ENCODE measurements at regions not wholly inside any gene's neighbourhood (a gene's known extent, or its start where the extent isn't known, plus 50 kb on each side); places are given as distances from the start of the nearest gene placed in this dataset.

DNA sequence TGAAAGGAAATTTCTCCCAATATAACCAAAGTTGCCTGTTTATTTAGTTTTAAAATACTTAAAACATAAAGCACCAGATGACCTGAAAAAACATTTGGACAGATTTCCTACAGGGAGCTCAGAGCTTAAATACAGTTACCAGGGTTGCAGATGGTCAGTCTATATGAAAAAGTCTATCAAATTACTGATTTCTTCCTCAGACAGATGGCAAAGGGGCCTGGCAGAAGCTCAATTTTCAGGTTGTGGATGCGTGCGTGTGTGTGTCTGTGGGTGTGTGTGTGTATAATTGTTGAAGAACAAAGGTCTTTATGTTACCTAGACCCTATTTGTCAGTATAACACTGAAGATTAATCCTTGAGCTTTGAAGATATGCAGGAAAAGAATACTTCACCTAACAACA is 169.4 kb downstream of the MAD2L1 start:
- TF ChIP-seq, protein P1, sequence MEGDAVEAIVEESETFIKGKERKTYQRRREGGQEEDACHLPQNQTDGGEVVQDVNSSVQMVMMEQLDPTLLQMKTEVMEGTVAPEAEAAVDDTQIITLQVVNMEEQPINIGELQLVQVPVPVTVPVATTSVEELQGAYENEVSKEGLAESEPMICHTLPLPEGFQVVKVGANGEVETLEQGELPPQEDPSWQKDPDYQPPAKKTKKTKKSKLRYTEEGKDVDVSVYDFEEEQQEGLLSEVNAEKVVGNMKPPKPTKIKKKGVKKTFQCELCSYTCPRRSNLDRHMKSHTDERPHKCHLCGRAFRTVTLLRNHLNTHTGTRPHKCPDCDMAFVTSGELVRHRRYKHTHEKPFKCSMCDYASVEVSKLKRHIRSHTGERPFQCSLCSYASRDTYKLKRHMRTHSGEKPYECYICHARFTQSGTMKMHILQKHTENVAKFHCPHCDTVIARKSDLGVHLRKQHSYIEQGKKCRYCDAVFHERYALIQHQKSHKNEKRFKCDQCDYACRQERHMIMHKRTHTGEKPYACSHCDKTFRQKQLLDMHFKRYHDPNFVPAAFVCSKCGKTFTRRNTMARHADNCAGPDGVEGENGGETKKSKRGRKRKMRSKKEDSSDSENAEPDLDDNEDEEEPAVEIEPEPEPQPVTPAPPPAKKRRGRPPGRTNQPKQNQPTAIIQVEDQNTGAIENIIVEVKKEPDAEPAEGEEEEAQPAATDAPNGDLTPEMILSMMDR (IDR thresholded peaks at IDR 0.05; ENCODE audit: low read depth, low read length) = no peak
- TF ChIP-seq POLR2A (IDR thresholded peaks at IDR 0.05; ENCODE audit: extremely low read depth, insufficient read length) = no peak
- TF ChIP-seq, protein P2, sequence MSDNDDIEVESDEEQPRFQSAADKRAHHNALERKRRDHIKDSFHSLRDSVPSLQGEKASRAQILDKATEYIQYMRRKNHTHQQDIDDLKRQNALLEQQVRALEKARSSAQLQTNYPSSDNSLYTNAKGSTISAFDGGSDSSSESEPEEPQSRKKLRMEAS (IDR thresholded peaks at IDR 0.05; ENCODE audit: low read depth, low read length) = no peak
- TF ChIP-seq MYC (IDR thresholded peaks at IDR 0.05; ENCODE audit: low read depth, low read length) = no peak
